Sigmoid colon (tissue), 6 donors: ENCODE measurements at regions not wholly inside any gene's neighbourhood (a gene's known extent, or its start where the extent isn't known, plus 50 kb on each side); places are given as distances from the start of the nearest gene placed in this dataset.

Experiments
- DNase-seq: peaks from one replicate; pipeline ENCODE4 v3.0.0-alpha.2; 2019
- H3K27ac ChIP-seq, 4 donors: fragments of 200-600 bp; sonication (generic); one replicate each; pipeline ENCODE4 v1.5.1; 2016 to 2019; ENCODE audit warnings: mild to moderate bottlenecking in 1 of 4
- H3K27me3 ChIP-seq, 3 donors: fragments of 200-600 bp; sonication (generic); one replicate each; pipeline ENCODE4 v1.5.1; 2019; ENCODE audit warnings: mild to moderate bottlenecking in 1 of 3
- H3K36me3 ChIP-seq, 4 donors: fragments of 200-600 bp; sonication (generic); one replicate each; pipeline ENCODE4 v1.5.1; 2016 to 2019
- H3K4me1 ChIP-seq, 4 donors: fragments of 200-600 bp; sonication (generic); one replicate each; pipeline ENCODE4 v1.5.1; 2017 to 2019
- H3K4me3 ChIP-seq, 4 donors: fragments of 200-600 bp; sonication (generic); one replicate each; pipeline ENCODE4 v1.5.1; 2017 to 2019; ENCODE audit warnings: mild to moderate bottlenecking in 2 of 4, moderate library complexity in 1 of 4
- H3K9me3 ChIP-seq, 4 donors: fragments of 200-600 bp in 3 of 4; sonication (generic) in 3 of 4; one replicate each; pipeline versions ENCODE4 v1.5.1 to v1.6.1; 2013 to 2019
- CTCF ChIP-seq, 4 experiments: fragments of 450-650 bp in 3 of 4; fragments of 200-600 bp in 1 of 4; IDR thresholded peaks; one replicate each; pipeline ENCODE4 v1.5.1; 2016 to 2019; ENCODE audit warnings: antibody characterized with exemption in 4 of 4, mild to moderate bottlenecking in 3 of 4, moderate library complexity in 2 of 4
- EP300 ChIP-seq, 4 donors: sonication (generic); formaldehyde crosslinking; IDR thresholded peaks; one replicate each; pipeline ENCODE4 v1.6.1; 2017; ENCODE audit warnings: antibody characterized with exemption in 4 of 4
- POLR2A ChIP-seq, 2 donors: fragments of 450-650 bp; IDR thresholded peaks; one replicate each; pipeline ENCODE4 v1.6.1; 2016; ENCODE audit warnings: antibody characterized with exemption in 2 of 2, mild to moderate bottlenecking in 2 of 2, moderate library complexity in 2 of 2
- POLR2AphosphoS5 ChIP-seq, 4 donors: sonication (generic); formaldehyde crosslinking; IDR thresholded peaks; one replicate each; pipeline ENCODE4 v1.6.1; 2017; ENCODE audit warnings: antibody characterized with exemption in 4 of 4
- WGBS, 2 donors: extraction: QIAGEN DNeasy Blood & Tissue Kit; methylation state at CpG; one replicate each; pipeline ENCODE4 v1.1.7; 2013; 5-methylcytosine and 5-hydroxymethylcytosine counted together
- intact Hi-C: fragments of 100-400 bp; cut with DNase I; formaldehyde crosslinking; loops from one replicate; pipeline ENCODE4 v1.15.1; 2023
- donor health status: healthy with polysubstance abuse.
- donor health status: healthy.

DNA sequence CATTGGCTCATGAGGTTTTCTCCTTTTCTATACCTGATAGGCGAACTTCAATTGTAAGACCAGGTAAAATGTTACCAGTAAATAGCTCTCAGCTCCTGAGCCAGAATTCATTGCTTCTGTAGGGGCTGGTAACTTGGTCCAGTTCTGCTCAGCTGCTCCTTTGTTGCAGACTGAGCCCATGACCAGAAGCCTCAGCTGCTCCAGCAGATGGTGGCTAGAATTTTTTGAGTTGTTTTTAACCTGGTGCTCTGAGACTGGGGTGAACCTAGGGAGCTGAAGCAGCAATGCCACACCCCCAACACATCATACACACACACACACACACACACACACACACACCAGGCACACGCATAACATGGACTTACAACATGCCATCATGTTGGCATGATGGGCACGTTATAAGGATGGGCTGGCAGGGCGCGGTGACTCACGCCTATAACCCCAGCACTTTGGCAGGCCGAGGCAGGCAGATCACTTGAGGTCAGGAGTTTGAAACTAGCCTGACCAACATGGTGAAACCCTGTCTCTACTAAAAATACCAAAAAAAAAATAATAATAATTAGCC is 103.1 kb downstream of the QRSL1 start:
- Histone ChIP-seq H3K36me3 (no peaks in the 10 kb centered on the region), H3K27ac (no peak overlapping the region), H3K9me3 (peaks cover 0 to 3% (median 2%) of the 10 kb centered on the region in 4 donors), H3K27me3 (no peaks in the 10 kb centered on the region), H3K4me1 (no peaks in the 10 kb centered on the region), H3K4me3 (no peak overlapping the region)
- WGBS, 2 donors = 53 to 87% methylated on average over 7 of the region's 7 CpGs
- no peak for DNase-seq
- TF ChIP-seq POLR2AphosphoS5 (IDR thresholded peaks at IDR 0.05) (no peak), CTCF (IDR thresholded peaks at IDR 0.05) (no peak), POLR2A (IDR thresholded peaks at IDR 0.05) (no peak), EP300 (IDR thresholded peaks at IDR 0.05) (no peak)
- intact Hi-C loops = no loop called here

DNA sequence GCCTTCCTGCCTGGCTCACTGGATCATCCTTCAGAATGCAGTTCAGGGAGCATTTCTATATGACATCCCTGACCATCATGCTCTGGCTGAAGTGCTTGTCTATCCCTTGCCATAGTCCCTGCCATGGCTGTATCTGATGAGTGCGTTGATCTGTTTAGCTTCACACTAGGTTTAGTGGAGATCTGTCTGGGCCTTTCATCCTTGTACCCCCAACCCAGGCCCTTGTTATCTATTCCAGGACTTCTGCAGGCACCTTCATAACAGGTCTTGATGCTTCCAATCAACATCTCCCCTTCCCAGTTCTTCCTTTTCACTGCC is 102.4 kb downstream of the QRSL1 start:
- Histone ChIP-seq H3K36me3 (no peaks in the 10 kb centered on the region), H3K9me3 (peaks cover 0 to 3% (median 2%) of the 10 kb centered on the region in 4 donors), H3K4me3 (no peak overlapping the region), H3K4me1 (no peaks in the 10 kb centered on the region), H3K27ac (no peak overlapping the region), H3K27me3 (no peaks in the 10 kb centered on the region)
- intact Hi-C loops = no loop called here
- DNase-seq = no peak
- TF ChIP-seq EP300 (IDR thresholded peaks at IDR 0.05) (no peak), POLR2A (IDR thresholded peaks at IDR 0.05) (no peak), POLR2AphosphoS5 (IDR thresholded peaks at IDR 0.05) (no peak), CTCF (IDR thresholded peaks at IDR 0.05) (no peak)
- WGBS, 2 donors = 97 to 98% methylated on average over 1 of the region's 1 CpG

DNA sequence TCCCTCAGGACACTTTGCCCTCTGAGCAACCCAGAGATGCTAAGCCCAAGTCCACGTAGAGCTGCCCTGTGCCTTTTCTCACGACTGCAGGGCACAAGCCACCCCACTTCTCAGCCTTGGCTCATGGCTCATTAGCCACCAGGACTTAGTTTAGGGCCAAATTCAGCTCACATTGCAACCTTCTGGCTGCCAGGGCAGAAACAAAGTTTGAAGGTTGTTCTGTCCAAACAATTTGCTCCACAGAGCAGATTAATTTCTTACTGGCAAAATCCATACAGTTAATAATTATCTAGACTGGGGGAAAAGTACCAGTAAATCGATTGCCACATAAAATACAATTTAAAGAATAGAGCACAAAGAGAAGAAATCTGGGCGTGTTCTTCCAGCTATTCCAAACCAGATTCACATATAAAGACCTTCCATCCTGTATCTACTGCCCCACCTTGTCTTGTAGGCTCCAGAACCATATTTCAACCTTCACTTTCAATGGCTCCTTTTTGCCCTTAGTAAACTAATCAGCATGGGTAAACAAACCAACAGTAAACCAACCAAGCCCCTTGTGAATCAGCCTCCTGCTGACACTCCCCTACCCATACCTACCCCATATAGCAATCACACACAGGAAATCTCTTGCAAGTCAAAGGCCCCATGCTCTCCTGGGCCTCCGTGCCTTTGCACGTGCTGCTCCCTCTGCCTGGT is 101.9 kb downstream of the QRSL1 start:
- Histone ChIP-seq H3K4me1 (no peaks in the 10 kb centered on the region), H3K36me3 (no peaks in the 10 kb centered on the region), H3K9me3 (peaks cover 0 to 3% (median 2%) of the 10 kb centered on the region in 4 donors), H3K27me3 (no peaks in the 10 kb centered on the region), H3K4me3 (no peak overlapping the region), H3K27ac (no peak overlapping the region)
- WGBS, 2 donors = 16 to 65% methylated on average over 6 of the region's 6 CpGs
- DNase-seq = no peak
- TF ChIP-seq CTCF (IDR thresholded peaks at IDR 0.05) (no peak), EP300 (IDR thresholded peaks at IDR 0.05) (no peak), POLR2A (IDR thresholded peaks at IDR 0.05) (no peak), POLR2AphosphoS5 (IDR thresholded peaks at IDR 0.05) (no peak)
- intact Hi-C loops = no loop called here

- TF ChIP-seq CTCF (IDR thresholded peaks at IDR 0.05) = no peak
- no peak for TF ChIP-seq EP300 (IDR thresholded peaks at IDR 0.05)
- no peak for TF ChIP-seq POLR2AphosphoS5 (IDR thresholded peaks at IDR 0.05)
- TF ChIP-seq POLR2A (IDR thresholded peaks at IDR 0.05) = no peak
- DNase-seq = no peak
- Histone ChIP-seq H3K36me3 (no peaks in the 10 kb centered on the region), H3K4me3 (no peak overlapping the region), H3K4me1 (no peaks in the 10 kb centered on the region), H3K9me3 (peaks cover 0 to 3% (median under 1%) of the 10 kb centered on the region in 4 donors), H3K27ac (no peak overlapping the region), H3K27me3 (no peaks in the 10 kb centered on the region)
- intact Hi-C loops = no loop called here
- whole genome bisulfite sequencing, 2 donors = 26 to 65% methylated on average over 6 of the region's 6 CpGs
Observed at GRCh38 chr6:106730718-106731117, 101.3 kb downstream of the QRSL1 start.

DNA sequence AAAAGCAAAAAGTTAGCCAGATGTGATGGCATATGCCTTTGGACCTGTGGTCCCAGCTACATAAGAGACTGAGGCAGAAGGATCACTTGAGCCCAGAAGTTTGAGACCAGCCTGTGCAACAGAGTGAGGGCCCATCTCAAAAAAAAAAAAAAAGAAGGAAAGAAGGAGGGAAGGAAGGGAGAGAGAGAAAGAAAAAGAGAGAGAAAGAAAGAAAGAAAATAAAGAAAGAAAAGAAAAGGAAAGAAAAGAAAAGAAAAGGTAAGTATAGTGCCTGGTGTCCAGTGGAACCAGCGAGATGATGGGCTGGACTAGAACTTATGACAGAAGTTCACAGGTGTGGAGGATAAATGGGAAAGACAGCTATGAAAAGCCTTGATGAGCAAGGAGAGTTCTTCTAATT is 100.9 kb downstream of the QRSL1 start:
- intact Hi-C loops = no loop called here
- no peaks in the 10 kb centered on the region for H3K36me3 ChIP-seq
- no peaks in the 10 kb centered on the region for H3K4me1 ChIP-seq
- H3K27me3 ChIP-seq = no peaks in the 10 kb centered on the region
- 95 to 97% methylated on average over 1 of the region's 1 CpG for WGBS, 2 donors
- DNase-seq = no peak
- H3K4me3 ChIP-seq = no peak overlapping the region
- peaks cover 0 to 2% (median 0%) of the 10 kb centered on the region in 4 donors for H3K9me3 ChIP-seq
- no peak overlapping the region for H3K27ac ChIP-seq
- TF ChIP-seq POLR2AphosphoS5 (IDR thresholded peaks at IDR 0.05) (no peak), POLR2A (IDR thresholded peaks at IDR 0.05) (no peak), CTCF (IDR thresholded peaks at IDR 0.05) (no peak), EP300 (IDR thresholded peaks at IDR 0.05) (no peak)
